SK-N-SH treated with all-trans-retinoic acid at 6 μM for 48 hours (cell line): ENCODE measurements at regions not wholly inside any gene's neighbourhood (a gene's known extent, or its start where the extent isn't known, plus 50 kb on each side); places are given as distances from the start of the nearest gene placed in this dataset.

Source experiments
- ATAC-seq: fragments of 200-7000 bp; cut with Tn5 transposase; 3 replicates; pipeline ENCODE4 v1.9.1; 2020; ENCODE audit warnings: mild to moderate bottlenecking, moderate library complexity
- ARNTL ChIP-seq: fragments of 450-650 bp; formaldehyde crosslinking; IDR thresholded peaks from 2 replicates; pipeline ENCODE4 v1.5.0; 2020; ENCODE audit warnings: low read depth, mild to moderate bottlenecking, moderate library complexity, borderline replicate concordance
- BACH2 ChIP-seq: fragments of 250-450 bp; sonication (Bioruptor Pico); IDR thresholded peaks from 2 replicates; pipeline ENCODE4 v1.9.0; 2021; ENCODE audit warnings: mild to moderate bottlenecking, borderline replicate concordance
- CSDC2 ChIP-seq: fragments of 250-450 bp; sonication (Bioruptor Pico); IDR thresholded peaks from 2 replicates; pipeline ENCODE4 v1.5.0; 2020; ENCODE audit warnings: mild to moderate bottlenecking, moderate library complexity
- ESRRG ChIP-seq: fragments of 250-450 bp; sonication (Bioruptor Pico); IDR thresholded peaks from 2 replicates; pipeline ENCODE4 v1.6.1; 2021; ENCODE audit warnings: mild to moderate bottlenecking
- GLIS3 ChIP-seq: fragments of 250-450 bp; sonication (Bioruptor Pico); IDR thresholded peaks from 2 replicates; pipeline ENCODE4 v1.5.0; 2020; ENCODE audit warnings: mild to moderate bottlenecking, moderate library complexity
- ISL1 ChIP-seq: fragments of 250-450 bp; sonication (Bioruptor Pico); IDR thresholded peaks from 2 replicates; pipeline ENCODE4 v2.1.2; 2022; ENCODE audit warnings: mild to moderate bottlenecking, moderate library complexity
- OSR1 ChIP-seq: fragments of 250-450 bp; sonication (Bioruptor Pico); IDR thresholded peaks from 2 replicates; pipeline ENCODE4 v1.8.0; 2022; ENCODE audit warnings: moderate library complexity, mild to moderate bottlenecking, inconsistent platforms
- PPARA ChIP-seq: fragments of 250-450 bp; sonication (Bioruptor Pico); IDR thresholded peaks from 2 replicates; pipeline ENCODE4 v1.5.0; 2020; ENCODE audit warnings: mild to moderate bottlenecking, borderline replicate concordance
- SNAI2 ChIP-seq: fragments of 250-450 bp; sonication (Bioruptor Pico); IDR thresholded peaks from 2 replicates; pipeline ENCODE4 v1.5.0; 2020; ENCODE audit warnings: mild to moderate bottlenecking, moderate library complexity
- TCF4 ChIP-seq: fragments of 250-450 bp; sonication (Bioruptor Pico); IDR thresholded peaks from 2 replicates; pipeline ENCODE4 v1.8.0; 2021; ENCODE audit warnings: mild to moderate bottlenecking, moderate library complexity, borderline replicate concordance
- TOX ChIP-seq: fragments of 250-450 bp; sonication (Bioruptor Pico); IDR thresholded peaks from 2 replicates; pipeline ENCODE4 v1.8.0; 2021; ENCODE audit warnings: mild to moderate bottlenecking, moderate library complexity, borderline replicate concordance
- ZFP30 ChIP-seq: fragments of 450-650 bp; formaldehyde crosslinking; IDR thresholded peaks from 2 replicates; pipeline ENCODE4 v1.5.0; 2022; ENCODE audit warnings: mild to moderate bottlenecking, moderate library complexity
- ZNF565 ChIP-seq: fragments of 450-650 bp; formaldehyde crosslinking; conservative IDR thresholded peaks from 2 replicates; pipeline ENCODE4 v1.5.0; 2020; ENCODE audit warnings: low read depth, mild to moderate bottlenecking, moderate library complexity
- ZNF70 ChIP-seq: fragments of 450-650 bp; formaldehyde crosslinking; IDR thresholded peaks from 2 replicates; pipeline ENCODE4 v1.5.0; 2020; ENCODE audit warnings: mild to moderate bottlenecking, moderate library complexity
- ZNF8 ChIP-seq: fragments of 450-650 bp; formaldehyde crosslinking; IDR thresholded peaks from 2 replicates; pipeline ENCODE4 v1.5.0; 2020; ENCODE audit warnings: mild to moderate bottlenecking, moderate library complexity
- TF ChIP-seq, protein P1 (sequence below): fragments of 250-450 bp; sonication (Bioruptor Pico); IDR thresholded peaks from 2 replicates; pipeline ENCODE4 v1.5.1; 2021; ENCODE audit warnings: mild to moderate bottlenecking, moderate library complexity
- TF ChIP-seq, protein P2 (sequence below): fragments of 250-450 bp; sonication (Bioruptor Pico); IDR thresholded peaks from 2 replicates; pipeline ENCODE4 v1.8.0; 2020; ENCODE audit warnings: mild to moderate bottlenecking, moderate library complexity, borderline replicate concordance
- TF ChIP-seq, protein P3 (sequence below): fragments of 250-450 bp; sonication (Bioruptor Pico); IDR thresholded peaks from 2 replicates; pipeline ENCODE4 v1.8.0; 2021; ENCODE audit warnings: low read depth, mild to moderate bottlenecking, moderate library complexity, borderline replicate concordance
- TF ChIP-seq, protein P4 (sequence below): fragments of 250-450 bp; sonication (Bioruptor Pico); IDR thresholded peaks from 2 replicates; pipeline ENCODE4 v1.5.1; 2020; ENCODE audit warnings: low read depth, mild to moderate bottlenecking, moderate library complexity
- TF ChIP-seq, protein P5 (sequence below): fragments of 250-450 bp; sonication (Bioruptor Pico); IDR thresholded peaks from 2 replicates; pipeline ENCODE4 v1.5.0; 2020; ENCODE audit warnings: mild to moderate bottlenecking, moderate library complexity

DNA sequence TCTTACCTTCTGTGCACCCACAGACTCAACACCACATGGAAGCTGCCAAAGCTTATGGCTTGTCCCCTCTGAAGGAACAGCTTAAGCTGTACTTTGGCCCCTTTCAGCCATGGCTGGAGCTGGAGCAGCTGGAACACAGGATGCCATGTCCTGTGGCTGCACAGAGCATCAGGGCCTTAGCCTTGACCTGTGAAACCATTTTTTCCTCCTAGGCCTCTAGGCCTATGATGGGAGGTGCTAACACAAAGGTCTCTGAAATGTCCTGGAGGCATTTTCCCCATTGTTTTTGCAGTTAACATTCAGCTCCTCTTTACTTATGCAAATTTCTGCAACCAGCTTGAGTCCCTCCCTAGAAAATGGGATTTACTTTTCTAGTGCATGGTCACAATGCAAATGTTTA is 461.4 kb upstream of the TYRP1 start:
- ATAC-seq: no peak
- TF ChIP-seq BACH2 (no peak), CSDC2 (CRISPR knock-in tag) (no peak), TOX (CRISPR knock-in tag) (no peak), ZNF70 (no peak), ARNTL (no peak), ZNF565 (CRISPR knock-in tag) (no peak), PPARA (CRISPR knock-in tag) (no peak), ZNF8 (CRISPR knock-in tag) (no peak), ZFP30 (CRISPR knock-in tag) (no peak), SNAI2 (CRISPR knock-in tag) (no peak), ESRRG (CRISPR knock-in tag) (no peak), OSR1 (CRISPR knock-in tag) (no peak), TCF4 (CRISPR knock-in tag) (no peak), GLIS3 (CRISPR knock-in tag) (no peak), ISL1 (CRISPR knock-in tag) (no peak)
- TF ChIP-seq, protein P1, sequence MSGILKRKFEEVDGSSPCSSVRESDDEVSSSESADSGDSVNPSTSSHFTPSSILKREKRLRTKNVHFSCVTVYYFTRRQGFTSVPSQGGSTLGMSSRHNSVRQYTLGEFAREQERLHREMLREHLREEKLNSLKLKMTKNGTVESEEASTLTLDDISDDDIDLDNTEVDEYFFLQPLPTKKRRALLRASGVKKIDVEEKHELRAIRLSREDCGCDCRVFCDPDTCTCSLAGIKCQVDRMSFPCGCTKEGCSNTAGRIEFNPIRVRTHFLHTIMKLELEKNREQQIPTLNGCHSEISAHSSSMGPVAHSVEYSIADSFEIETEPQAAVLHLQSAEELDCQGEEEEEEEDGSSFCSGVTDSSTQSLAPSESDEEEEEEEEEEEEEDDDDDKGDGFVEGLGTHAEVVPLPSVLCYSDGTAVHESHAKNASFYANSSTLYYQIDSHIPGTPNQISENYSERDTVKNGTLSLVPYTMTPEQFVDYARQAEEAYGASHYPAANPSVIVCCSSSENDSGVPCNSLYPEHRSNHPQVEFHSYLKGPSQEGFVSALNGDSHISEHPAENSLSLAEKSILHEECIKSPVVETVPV: no peak
- TF ChIP-seq, protein P2, sequence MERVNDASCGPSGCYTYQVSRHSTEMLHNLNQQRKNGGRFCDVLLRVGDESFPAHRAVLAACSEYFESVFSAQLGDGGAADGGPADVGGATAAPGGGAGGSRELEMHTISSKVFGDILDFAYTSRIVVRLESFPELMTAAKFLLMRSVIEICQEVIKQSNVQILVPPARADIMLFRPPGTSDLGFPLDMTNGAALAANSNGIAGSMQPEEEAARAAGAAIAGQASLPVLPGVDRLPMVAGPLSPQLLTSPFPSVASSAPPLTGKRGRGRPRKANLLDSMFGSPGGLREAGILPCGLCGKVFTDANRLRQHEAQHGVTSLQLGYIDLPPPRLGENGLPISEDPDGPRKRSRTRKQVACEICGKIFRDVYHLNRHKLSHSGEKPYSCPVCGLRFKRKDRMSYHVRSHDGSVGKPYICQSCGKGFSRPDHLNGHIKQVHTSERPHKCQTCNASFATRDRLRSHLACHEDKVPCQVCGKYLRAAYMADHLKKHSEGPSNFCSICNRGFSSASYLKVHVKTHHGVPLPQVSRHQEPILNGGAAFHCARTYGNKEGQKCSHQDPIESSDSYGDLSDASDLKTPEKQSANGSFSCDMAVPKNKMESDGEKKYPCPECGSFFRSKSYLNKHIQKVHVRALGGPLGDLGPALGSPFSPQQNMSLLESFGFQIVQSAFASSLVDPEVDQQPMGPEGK (CRISPR knock-in tag): no peak
- TF ChIP-seq, protein P3, sequence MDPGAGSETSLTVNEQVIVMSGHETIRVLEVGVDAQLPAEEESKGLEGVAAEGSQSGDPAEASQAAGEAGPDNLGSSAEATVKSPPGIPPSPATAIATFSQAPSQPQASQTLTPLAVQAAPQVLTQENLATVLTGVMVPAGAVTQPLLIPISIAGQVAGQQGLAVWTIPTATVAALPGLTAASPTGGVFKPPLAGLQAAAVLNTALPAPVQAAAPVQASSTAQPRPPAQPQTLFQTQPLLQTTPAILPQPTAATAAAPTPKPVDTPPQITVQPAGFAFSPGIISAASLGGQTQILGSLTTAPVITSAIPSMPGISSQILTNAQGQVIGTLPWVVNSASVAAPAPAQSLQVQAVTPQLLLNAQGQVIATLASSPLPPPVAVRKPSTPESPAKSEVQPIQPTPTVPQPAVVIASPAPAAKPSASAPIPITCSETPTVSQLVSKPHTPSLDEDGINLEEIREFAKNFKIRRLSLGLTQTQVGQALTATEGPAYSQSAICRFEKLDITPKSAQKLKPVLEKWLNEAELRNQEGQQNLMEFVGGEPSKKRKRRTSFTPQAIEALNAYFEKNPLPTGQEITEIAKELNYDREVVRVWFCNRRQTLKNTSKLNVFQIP (CRISPR knock-in tag): no peak
- TF ChIP-seq, protein P4, sequence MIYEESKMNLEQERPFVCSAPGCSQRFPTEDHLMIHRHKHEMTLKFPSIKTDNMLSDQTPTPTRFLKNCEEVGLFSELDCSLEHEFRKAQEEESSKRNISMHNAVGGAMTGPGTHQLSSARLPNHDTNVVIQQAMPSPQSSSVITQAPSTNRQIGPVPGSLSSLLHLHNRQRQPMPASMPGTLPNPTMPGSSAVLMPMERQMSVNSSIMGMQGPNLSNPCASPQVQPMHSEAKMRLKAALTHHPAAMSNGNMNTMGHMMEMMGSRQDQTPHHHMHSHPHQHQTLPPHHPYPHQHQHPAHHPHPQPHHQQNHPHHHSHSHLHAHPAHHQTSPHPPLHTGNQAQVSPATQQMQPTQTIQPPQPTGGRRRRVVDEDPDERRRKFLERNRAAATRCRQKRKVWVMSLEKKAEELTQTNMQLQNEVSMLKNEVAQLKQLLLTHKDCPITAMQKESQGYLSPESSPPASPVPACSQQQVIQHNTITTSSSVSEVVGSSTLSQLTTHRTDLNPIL (CRISPR knock-in tag): no peak

DNA sequence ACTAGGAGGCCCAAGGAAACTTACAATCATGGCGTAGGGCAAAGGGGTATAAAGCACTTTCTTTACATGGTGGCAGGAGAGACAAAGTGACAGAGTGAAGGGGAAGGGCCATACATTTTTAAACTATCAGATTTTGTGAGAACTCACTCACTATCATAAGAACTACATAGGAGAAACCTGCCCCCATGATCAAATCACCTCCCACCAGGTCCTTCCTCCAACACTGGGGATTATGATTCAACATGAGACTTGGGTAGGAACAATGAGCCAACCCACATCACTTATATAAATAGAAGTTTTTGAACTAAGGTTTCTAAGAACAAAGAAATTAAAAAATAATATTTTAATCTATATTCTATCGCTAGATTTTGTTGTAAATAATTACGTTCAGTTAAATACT is 460.3 kb upstream of the TYRP1 start:
- TF ChIP-seq, protein P1: no peak
- TF ChIP-seq PPARA (CRISPR knock-in tag) (no peak), BACH2 (no peak), ZFP30 (CRISPR knock-in tag) (no peak), ZNF565 (CRISPR knock-in tag) (no peak)
- TF ChIP-seq, protein P4 (CRISPR knock-in tag): no peak
- TF ChIP-seq, protein P5, sequence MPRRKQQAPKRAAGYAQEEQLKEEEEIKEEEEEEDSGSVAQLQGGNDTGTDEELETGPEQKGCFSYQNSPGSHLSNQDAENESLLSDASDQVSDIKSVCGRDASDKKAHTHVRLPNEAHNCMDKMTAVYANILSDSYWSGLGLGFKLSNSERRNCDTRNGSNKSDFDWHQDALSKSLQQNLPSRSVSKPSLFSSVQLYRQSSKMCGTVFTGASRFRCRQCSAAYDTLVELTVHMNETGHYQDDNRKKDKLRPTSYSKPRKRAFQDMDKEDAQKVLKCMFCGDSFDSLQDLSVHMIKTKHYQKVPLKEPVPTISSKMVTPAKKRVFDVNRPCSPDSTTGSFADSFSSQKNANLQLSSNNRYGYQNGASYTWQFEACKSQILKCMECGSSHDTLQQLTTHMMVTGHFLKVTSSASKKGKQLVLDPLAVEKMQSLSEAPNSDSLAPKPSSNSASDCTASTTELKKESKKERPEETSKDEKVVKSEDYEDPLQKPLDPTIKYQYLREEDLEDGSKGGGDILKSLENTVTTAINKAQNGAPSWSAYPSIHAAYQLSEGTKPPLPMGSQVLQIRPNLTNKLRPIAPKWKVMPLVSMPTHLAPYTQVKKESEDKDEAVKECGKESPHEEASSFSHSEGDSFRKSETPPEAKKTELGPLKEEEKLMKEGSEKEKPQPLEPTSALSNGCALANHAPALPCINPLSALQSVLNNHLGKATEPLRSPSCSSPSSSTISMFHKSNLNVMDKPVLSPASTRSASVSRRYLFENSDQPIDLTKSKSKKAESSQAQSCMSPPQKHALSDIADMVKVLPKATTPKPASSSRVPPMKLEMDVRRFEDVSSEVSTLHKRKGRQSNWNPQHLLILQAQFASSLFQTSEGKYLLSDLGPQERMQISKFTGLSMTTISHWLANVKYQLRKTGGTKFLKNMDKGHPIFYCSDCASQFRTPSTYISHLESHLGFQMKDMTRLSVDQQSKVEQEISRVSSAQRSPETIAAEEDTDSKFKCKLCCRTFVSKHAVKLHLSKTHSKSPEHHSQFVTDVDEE: no peak
- TF ChIP-seq, all 23 proteins: peak for 0
- ATAC-seq: no peak
